GM15510 (cell line): ENCODE measurements at regions not wholly inside any gene's neighbourhood (a gene's known extent, or its start where the extent isn't known, plus 50 kb on each side); places are given as distances from the start of the nearest gene placed in this dataset.

Source experiments
- POLR2A ChIP-seq: IDR thresholded peaks from 3 replicates; pipeline ENCODE4 v1.6.1; 2011; ENCODE audit warnings: borderline replicate concordance; ENCODE audit not compliant: insufficient read length; ENCODE audit errors: extremely low read depth

DNA sequence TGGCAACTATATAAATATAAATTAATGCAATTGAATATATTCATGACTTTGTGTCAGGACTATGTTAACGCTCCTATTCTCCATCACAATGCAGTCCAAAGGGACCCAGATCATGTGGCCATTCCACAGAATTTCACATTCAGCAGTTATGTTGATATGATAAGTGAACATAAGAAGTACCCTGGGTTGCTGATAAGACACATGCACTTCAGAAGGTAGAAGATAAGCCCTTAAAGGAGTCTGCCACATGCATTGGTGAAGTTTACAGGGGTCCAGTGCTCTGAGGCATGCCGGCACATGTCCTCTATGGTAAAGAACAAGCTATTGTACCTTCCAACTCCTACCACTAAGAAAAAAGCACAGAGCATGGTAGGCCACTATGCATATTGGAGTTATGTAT lies 76.4 kb downstream of the PHAX start:
- TF ChIP-seq POLR2A: no peak

DNA sequence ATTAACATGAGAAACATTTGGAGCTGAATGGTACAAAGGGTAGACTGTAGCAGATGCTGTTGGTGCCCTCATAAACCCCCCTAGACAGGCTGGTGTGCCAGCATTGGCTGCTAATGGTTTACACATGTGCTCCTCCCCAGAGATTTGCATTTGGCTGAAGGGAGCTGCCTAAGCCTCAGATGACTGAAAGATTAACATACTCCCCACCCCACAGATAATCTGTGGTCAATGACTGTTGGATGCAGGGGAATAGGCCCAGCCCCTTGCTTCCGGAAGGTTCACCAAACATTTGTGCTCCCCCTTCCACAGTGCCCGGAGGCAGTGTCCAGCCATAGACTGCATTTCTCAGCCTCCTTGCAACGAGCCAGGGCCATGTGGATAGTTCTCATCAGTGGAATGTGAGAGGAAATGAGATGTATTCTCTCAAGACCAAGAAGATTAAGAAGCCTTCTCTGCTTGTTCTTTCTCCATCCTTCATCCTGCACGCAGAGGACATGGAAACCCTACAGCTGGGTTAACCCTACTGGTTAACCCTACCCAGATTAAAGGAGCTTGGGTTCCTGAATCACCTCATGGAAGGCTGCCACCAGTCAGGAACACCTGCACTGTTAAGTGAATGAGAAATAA lies 79.6 kb downstream of the PHAX start:
- peak; percentile 34 for TF ChIP-seq POLR2A

DNA sequence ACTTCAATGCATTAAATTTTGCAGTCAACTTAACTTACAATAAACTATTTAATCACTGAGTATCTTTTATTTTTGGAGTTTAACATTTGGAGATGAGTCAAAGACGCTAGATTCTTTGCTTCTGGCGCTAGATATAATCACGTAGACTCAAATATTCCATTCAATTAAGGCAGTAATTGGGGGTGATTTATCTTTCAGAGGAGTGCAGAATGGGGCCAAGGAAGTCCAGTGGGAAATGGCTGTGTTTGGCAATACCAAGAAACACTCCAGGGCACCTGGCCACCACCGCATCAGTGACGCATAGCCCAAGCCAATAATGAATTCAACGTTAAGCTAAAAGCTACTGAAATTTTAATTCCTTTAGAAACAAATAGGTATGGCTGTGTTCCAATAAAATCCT lies 81.2 kb downstream of the PHAX start:
- no peak for TF ChIP-seq POLR2A

DNA sequence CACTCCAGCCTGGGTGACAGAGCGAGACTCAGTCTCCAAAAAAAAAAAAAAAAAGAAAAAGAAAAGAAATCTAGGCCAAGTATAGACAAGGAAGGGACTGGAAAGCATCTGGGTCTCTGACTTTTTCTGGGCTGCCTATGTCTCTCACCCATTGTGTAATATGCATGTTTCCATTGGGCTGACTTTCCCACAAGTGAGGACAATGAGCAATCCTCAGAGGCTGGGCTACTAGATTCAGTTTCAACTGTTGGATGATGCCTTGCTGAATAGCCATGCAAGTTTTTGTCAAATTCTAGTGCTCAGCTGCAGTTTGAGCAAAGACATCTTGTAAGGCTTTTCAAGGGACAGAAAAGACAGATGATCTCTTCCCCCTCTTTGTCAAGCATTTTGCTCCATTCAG lies 82.1 kb downstream of the PHAX start:
- TF ChIP-seq POLR2A: no peak

DNA sequence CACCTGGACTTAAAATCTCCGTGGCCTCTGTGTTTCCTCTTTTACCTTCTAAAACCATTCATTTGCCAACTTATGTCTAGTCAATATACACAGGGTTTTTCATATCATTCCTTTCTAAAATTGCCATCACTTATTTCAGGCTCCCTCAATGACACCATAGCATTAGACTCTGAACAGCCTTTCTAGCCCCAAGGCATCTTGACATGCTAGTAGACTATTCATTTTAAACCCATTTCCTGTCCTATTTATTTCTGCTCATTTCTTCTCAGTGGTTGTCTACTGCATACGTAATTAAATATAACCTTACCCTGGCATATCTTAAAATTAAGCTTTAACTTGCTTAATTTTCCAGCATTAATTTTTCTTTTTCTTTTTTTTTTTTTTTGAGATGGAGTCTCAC lies 83.2 kb downstream of the PHAX start:
- TF ChIP-seq POLR2A: no peak

DNA sequence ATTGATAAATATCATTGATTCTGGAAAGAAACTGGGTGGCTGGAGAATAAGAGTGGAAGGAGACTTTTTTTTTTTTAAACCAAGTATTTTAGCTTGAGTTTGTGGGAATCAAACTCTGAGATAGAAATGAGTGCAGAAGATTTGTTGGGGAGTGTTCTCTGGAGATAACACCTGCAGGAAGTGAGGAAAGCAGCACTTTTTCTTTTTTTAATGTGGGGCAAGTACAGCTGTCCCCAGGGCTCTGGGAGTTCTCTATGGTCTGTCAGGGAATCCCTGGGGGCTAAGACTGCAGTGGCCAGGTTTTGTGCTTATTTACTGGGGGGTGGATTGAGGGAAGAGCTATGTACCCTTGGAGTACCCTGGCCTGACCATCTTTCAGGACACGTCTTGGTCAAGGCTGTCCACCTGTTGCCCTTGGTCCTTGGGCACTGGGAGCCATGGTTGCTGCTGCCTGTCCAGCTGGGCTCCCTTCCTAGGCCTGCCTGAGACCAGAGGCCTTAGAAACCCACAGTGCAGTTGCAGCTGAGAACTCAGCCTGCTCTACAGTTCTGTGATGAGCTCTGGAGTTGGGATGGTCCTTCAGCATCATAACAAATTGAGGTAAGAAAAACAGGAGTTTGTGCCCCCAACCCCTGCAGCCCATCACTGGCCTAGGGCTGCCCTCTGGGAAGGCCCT lies 85.8 kb downstream of the PHAX start:
- TF ChIP-seq POLR2A: no peak

DNA sequence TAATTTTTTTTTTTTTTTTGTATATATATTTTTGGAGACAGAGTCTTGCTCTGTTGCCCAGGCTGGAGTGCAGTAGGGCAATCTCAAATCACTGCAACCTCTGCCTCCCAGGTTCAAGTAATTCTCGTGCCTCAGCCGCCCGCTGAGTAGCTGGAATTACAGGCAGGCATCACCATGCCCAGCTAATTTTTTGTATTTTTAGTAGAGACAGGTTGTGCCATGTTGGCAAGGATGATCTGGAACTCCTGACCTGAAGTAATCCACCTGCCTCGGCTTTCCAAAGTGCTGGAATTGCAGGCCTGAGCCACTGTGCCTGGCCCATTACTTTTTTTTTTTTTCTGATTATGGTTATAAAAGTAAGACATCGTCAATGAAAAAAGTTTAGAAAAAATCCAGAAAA lies 84.0 kb upstream of the LMNB1 start:
- no peak for TF ChIP-seq POLR2A

DNA sequence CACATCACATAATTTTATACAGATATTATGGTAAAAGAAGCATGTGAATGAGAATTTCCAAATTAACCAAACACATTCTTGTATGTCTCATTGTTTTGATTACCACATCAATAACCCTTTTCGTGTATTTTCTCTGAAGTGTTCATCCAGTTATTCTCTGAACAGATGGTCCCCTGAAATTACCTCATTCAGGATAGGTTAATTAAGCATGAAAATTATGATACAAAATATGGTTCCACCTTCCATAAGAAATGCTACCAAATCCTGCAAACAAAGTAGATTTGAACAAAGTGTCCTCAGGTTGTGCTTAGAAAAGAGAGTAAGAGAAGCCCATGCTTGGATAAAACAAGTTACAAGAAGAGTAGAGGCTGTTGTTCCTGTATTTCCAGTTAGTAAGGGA lies 83.1 kb upstream of the LMNB1 start:
- TF ChIP-seq POLR2A: no peak

DNA sequence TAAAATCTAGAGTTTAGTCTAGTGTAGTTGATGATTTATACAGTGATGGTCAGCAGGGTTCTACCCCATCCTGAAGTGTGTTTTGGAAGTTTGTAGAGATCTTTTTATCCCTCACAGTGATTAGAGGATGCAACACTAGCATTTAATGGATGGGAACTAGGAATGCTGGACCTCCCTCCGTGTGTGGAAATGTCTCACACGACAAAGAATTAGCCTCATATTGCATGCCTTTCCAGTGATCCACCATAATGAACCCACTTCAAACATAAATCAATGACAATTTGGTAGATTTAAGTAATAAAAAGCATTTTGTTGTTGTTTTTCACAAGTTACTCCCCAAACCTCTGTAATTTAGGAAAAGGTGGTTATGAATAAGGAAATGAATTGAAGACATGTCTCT lies 82.5 kb upstream of the LMNB1 start:
- no peak for TF ChIP-seq POLR2A

DNA sequence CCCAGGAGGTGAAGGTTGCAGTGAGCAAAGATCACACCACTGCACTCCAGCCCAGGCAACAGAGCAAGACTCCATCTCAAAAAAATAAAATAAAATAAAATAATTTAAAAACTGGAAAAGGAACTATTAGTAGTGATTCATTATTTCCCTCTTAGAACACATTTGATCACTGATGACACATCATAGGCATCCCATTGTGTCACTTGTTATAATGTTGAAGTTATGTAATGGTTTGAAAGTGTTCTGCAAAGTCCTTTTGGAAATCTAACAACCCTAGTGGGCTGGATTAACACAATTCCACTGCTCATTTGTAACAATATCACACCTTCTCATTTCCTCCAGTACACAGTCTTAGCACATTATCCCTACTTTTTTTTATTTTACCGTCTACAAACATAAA lies 81.8 kb upstream of the LMNB1 start:
- no peak for TF ChIP-seq POLR2A

DNA sequence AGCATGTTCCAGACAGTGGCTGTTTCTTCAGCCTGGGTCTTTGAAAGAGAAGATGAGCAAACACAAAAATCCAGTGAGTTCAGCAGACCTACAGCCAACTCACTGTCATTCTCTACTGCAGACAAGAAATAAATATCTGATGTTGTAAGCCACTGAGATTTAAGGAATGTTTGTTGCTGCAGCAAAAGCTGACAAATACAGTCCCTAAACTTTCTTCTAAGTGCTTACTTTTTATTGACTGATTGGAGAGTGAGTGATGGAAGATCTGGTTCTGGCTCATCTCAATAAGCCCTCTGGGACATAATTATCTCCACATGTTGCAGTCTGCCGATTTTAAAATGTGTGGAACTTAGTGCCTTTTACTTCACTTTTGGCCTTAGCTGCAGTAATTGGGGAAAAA lies 69.9 kb upstream of the LMNB1 start:
- TF ChIP-seq POLR2A: no peak

DNA sequence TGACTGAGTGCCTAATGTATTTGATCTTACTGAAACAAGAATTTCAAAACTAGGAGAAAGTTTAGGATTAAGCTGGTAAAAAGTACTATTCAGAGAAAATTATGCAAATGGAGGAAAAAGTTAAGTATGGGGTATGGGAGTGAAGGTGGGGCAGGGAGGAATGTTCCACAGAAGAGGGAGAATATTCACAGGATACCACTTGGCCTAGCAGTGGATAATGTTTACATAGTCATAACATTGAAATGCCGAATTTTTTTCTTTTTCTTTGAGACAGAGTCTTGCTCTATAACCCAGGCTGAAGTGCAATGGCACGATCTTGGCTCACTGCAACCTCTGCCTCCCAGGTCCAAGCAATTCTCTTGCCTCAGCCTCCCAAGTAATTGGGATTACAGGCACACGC lies 61.2 kb upstream of the LMNB1 start:
- no peak for TF ChIP-seq POLR2A

DNA sequence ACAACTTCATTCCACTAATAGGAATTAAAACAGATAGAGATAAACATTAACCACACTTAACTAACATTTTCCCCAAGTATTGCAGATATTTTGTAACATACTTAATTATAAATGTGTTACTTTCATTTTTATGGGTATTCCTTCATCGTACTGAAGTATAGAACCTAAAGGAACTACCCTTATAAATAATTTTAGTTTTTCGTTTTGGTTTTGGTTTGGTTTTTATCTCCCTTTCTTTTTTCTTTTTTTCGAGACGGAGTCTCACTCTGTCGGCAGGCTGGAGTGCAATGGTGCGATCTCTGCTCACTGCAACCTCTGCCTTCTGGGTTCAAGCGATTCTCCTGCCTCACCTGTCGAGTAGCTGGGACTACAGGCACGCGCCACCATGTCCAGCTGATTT lies 60.1 kb upstream of the LMNB1 start:
- no peak for TF ChIP-seq POLR2A

DNA sequence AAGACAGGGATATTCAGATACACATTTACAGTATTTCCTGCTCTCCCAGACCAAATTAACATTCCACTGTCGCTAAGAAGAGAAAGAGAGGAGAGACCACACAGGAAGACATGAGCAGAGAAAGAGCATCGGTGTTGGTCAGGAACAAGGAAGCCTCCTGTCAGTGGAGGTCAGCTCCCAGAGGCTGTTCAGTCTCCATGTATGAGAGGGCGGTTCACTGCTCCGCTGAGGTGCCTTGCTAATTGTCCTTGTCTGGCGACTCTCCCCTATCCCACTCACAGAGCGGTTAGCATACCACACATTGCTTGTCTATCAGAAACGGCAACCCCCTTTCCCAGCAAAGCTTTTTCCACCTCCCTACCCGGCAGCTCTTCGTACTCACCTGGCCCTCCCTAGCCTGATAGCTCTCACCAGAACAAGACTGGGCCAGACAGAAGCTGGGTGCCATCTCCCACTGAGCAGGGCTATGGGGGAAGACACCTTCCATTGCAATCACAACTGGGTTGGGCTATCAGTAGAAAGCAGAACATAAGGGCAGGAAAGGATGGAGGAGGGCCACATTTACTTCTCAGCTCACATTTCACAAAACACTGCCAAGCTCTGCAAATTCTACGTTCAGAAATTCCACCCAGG lies 58.6 kb upstream of the LMNB1 start:
- no peak for TF ChIP-seq POLR2A

DNA sequence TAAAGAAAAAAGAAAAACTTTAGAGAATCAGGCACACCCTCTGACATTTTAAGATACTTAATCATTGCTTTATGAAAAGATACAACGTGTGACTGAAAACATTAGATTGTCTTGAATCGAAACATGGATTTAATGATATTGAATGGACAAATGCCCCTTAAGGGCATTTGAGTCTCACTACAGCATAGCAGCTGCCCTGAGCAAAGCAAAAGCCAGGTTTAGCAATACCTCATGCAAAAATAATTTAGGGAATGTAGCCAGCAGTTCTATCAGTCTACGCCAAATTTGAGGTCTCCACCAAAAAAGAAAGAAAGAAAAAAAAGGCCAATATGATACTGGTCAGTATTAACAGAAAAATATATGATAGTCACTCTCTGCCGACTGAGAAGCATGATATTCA lies 56.6 kb upstream of the LMNB1 start:
- TF ChIP-seq POLR2A: no peak

DNA sequence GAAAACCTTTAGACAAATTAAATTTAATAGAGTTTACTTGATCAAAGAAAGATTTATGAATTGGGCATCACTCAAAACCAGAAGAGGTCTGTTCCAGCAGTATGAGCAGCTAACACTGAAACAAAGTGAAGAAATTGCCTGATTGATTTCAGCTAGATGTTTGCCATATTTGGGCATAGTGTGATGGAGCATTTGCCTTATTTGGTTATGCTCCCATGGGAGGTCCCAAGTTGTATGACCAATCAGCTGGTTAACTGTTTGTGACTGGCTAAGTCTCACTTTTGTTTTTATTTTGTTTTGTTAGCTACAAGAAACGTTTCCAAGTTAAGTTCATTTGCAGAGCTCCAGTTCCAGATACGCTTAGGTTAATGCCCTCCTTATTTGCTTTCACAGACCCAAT lies 53.3 kb upstream of the LMNB1 start:
- no peak for TF ChIP-seq POLR2A
